Erythroblast (primary cell): ENCODE measurements at regions not wholly inside any gene's neighbourhood (a gene's known extent, or its start where the extent isn't known, plus 50 kb on each side); places are given as distances from the start of the nearest gene placed in this dataset.

Experiments
- GATA1 ChIP-seq: IDR thresholded peaks from 2 replicates; pipeline ENCODE4 v1.6.1; 2011; ENCODE audit warnings: low read depth, mild to moderate bottlenecking, control low read depth, low read length, moderate library complexity
- POLR2A ChIP-seq: IDR thresholded peaks from 2 replicates; pipeline ENCODE4 v1.6.1; 2011; ENCODE audit warnings: mild to moderate bottlenecking, low read length

GRCh38 chr6:19925533-19925932 is 88.4 kb downstream of the ID4 start:
- no peak for TF ChIP-seq POLR2A
- TF ChIP-seq GATA1: no peak
